OCI-LY3 (cell line): ENCODE measurements at regions not wholly inside any gene's neighbourhood (a gene's known extent, or its start where the extent isn't known, plus 50 kb on each side); places are given as distances from the start of the nearest gene placed in this dataset.

Experiments used
- CTCF ChIP-seq: fragments of 200-600, 300-600 bp; sonication (generic); IDR thresholded peaks from 2 replicates; pipeline ENCODE4 v1.5.1; 2014; ENCODE audit warnings: antibody characterized with exemption, low read length, low read depth
- EZH2phosphoT487 ChIP-seq: fragments of 200-600 bp; shearing (Covaris generic); IDR thresholded peaks from 2 replicates; pipeline ENCODE4 v1.6.1; 2018; ENCODE audit warnings: antibody characterized with exemption, mixed run types, low read depth

DNA sequence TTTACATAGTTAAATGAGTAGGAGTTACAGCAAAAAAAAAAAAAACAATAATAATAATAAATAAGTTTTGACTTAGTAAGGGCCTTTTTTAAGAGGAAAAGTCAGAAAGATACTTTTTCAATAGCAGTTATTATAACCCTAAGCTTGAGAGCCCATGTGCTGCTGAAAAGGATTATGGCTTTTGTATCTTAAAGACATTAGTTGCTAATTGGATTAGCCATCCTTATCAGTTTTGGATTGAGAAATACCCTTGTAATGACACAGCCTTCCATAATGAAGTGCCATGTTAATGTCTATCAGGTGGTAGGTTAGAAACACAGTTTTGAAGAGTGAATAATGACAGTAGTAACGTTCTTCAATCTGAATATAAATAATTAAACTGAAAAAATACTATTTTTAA lies 554.0 kb downstream of the RIT2 start:
- no peak for TF ChIP-seq CTCF
- TF ChIP-seq EZH2phosphoT487: no peak
